SKM-1 treated with dmso at 0.1 percent for 144 hours (cell line): ENCODE measurements at regions not wholly inside any gene's neighbourhood (a gene's known extent, or its start where the extent isn't known, plus 50 kb on each side); places are given as distances from the start of the nearest gene placed in this dataset.
"Not testable (repeated sequence)": the region's sequence is repeated elsewhere in the genome, so short reads cannot be mapped to it uniquely, and the experiment has no call there.

Experiments used
- DNase-seq: peaks from one replicate; lab custom pipeline; 2025; ENCODE audit not compliant: unreplicated experiment; lab: John Stamatoyannopoulos, UW

- no peak for DNase-seq
Measured at GRCh38 chr2:84057917-84058560, 401.0 kb downstream of the SUCLG1 start.

- no peak for DNase-seq
Measured at GRCh38 chr2:84055816-84056215, 403.3 kb downstream of the SUCLG1 start.

- not testable (repeated sequence) for DNase-seq
Measured at GRCh38 chr2:84054577-84054976, 404.5 kb downstream of the SUCLG1 start.

GRCh38 chr2:84052913-84053312, 406.2 kb downstream of the SUCLG1 start:
- no peak for DNase-seq

- no peak for DNase-seq
Measured at GRCh38 chr2:84052043-84052442, 407.0 kb downstream of the SUCLG1 start.

- DNase-seq = no peak
Measured at GRCh38 chr2:84048964-84049363, 410.1 kb downstream of the SUCLG1 start.

- no peak for DNase-seq
Measured at GRCh38 chr2:84041506-84041905, 417.6 kb downstream of the SUCLG1 start.

- DNase-seq = no peak
Measured at GRCh38 chr2:84040281-84040680, 418.8 kb downstream of the SUCLG1 start.

- no peak for DNase-seq
Measured at GRCh38 chr2:84038866-84039265, 420.2 kb downstream of the SUCLG1 start.

GRCh38 chr2:84033347-84033974, 425.6 kb downstream of the SUCLG1 start:
- DNase-seq = no peak

- DNase-seq = no peak
Measured at GRCh38 chr2:84031312-84032050, 427.6 kb downstream of the SUCLG1 start.

GRCh38 chr2:84029903-84030575, 429.0 kb downstream of the SUCLG1 start:
- peak; percentile 8 for DNase-seq

- no peak for DNase-seq
Measured at GRCh38 chr2:84026818-84027217, 432.3 kb downstream of the SUCLG1 start.

- peak; percentile 61 for DNase-seq
Measured at GRCh38 chr2:84022810-84023431, 436.2 kb downstream of the SUCLG1 start.

GRCh38 chr2:84017010-84017409, 442.1 kb downstream of the SUCLG1 start:
- DNase-seq = no peak

- DNase-seq = no peak
Measured at GRCh38 chr2:84016183-84016582, 442.9 kb downstream of the SUCLG1 start.

GRCh38 chr2:83997889-83998288, 461.2 kb downstream of the SUCLG1 start:
- no peak for DNase-seq

- DNase-seq = no peak
Measured at GRCh38 chr2:83994633-83995179, 464.4 kb downstream of the SUCLG1 start.

GRCh38 chr2:83993873-83994632, 465.0 kb downstream of the SUCLG1 start:
- DNase-seq = no peak

GRCh38 chr2:83991992-83992391, 467.1 kb downstream of the SUCLG1 start:
- DNase-seq = no peak
